ENCODE measurements at regions not wholly inside any gene's neighbourhood (a gene's known extent, or its start where the extent isn't known, plus 50 kb on each side); places are given as distances from the start of the nearest gene placed in this dataset.

- Histone ChIP-seq H3K9ac (ENCODE audit: low read length) (no peak overlapping the region), H3K36me3 (ENCODE audit: insufficient read depth, low read length) (no peaks in the 10 kb centered on the region), H3K9me2 (ENCODE audit: insufficient read depth, low read length) (no peaks in the 10 kb centered on the region), H4K20me1 (ENCODE audit: insufficient read depth) (no peaks in the 10 kb centered on the region), H3K79me2 (replicated peaks; ENCODE audit: insufficient read depth, low read length) (no peaks in the 10 kb centered on the region), H2AFZ (ENCODE audit: low read depth, low read length) (no peak overlapping the region), H3K27ac (ENCODE audit: low read length) (no peak overlapping the region), H3K4me3 (ENCODE audit: low read length) (no peak overlapping the region), H3K9me3 (ENCODE audit: low read length) (no peaks in the 10 kb centered on the region), H3F3A (ENCODE audit: insufficient read depth, low read length, poor library complexity, severe bottlenecking) (peaks cover 3% of the 10 kb centered on the region), H3K4me2 (ENCODE audit: low read length) (no peak overlapping the region), H3K27me3 (ENCODE audit: insufficient read depth, low read depth, low read length) (no peaks in the 10 kb centered on the region)
- TF ChIP-seq EP300 (conservative IDR thresholded peaks at IDR 0.05; ENCODE audit: poor library complexity, severe bottlenecking) (no peak), RAD21 (conservative IDR thresholded peaks at IDR 0.05) (no peak), SMC3 (conservative IDR thresholded peaks at IDR 0.05; ENCODE audit: poor library complexity) (no peak), POLR2AphosphoS5 (IDR thresholded peaks at IDR 0.05) (no peak), CTCF (IDR thresholded peaks at IDR 0.05; ENCODE audit: poor library complexity, severe bottlenecking) (no peak), REST (IDR thresholded peaks at IDR 0.05; ENCODE audit: borderline replicate concordance) (no peak), TAF1 (IDR thresholded peaks at IDR 0.05; ENCODE audit: low read depth) (no peak), MXI1 (conservative IDR thresholded peaks at IDR 0.05; ENCODE audit: poor library complexity, severe bottlenecking) (no peak), EZH2 (IDR thresholded peaks at IDR 0.05; ENCODE audit: borderline replicate concordance, insufficient read depth, low read length, poor library complexity, severe bottlenecking) (no peak)
Measured at GRCh38 chr4:130559268-130559667, 1463.3 kb downstream of the C4orf33 start.

- H3K27ac ChIP-seq (ENCODE audit: low read length): no peak overlapping the region
- TF ChIP-seq CTCF (IDR thresholded peaks at IDR 0.05; ENCODE audit: poor library complexity, severe bottlenecking) (no peak), RAD21 (conservative IDR thresholded peaks at IDR 0.05) (no peak), EZH2 (IDR thresholded peaks at IDR 0.05; ENCODE audit: borderline replicate concordance, insufficient read depth, low read length, poor library complexity, severe bottlenecking) (no peak), REST (IDR thresholded peaks at IDR 0.05; ENCODE audit: borderline replicate concordance) (no peak), SMC3 (conservative IDR thresholded peaks at IDR 0.05; ENCODE audit: poor library complexity) (no peak), MXI1 (conservative IDR thresholded peaks at IDR 0.05; ENCODE audit: poor library complexity, severe bottlenecking) (no peak), POLR2AphosphoS5 (IDR thresholded peaks at IDR 0.05) (no peak), EP300 (conservative IDR thresholded peaks at IDR 0.05; ENCODE audit: poor library complexity, severe bottlenecking) (no peak), TAF1 (IDR thresholded peaks at IDR 0.05; ENCODE audit: low read depth) (no peak)
- no peak overlapping the region for H2AFZ ChIP-seq (ENCODE audit: low read depth, low read length)
- no peak overlapping the region for H3K4me3 ChIP-seq (ENCODE audit: low read length)
- no peaks in the 10 kb centered on the region for H3K36me3 ChIP-seq (ENCODE audit: insufficient read depth, low read length)
- H4K20me1 ChIP-seq (ENCODE audit: insufficient read depth): no peaks in the 10 kb centered on the region
- no peak overlapping the region for H3K4me2 ChIP-seq (ENCODE audit: low read length)
- no peaks in the 10 kb centered on the region for H3K27me3 ChIP-seq (ENCODE audit: insufficient read depth, low read depth, low read length)
- peaks cover 3% of the 10 kb centered on the region for H3F3A ChIP-seq (ENCODE audit: insufficient read depth, low read length, poor library complexity, severe bottlenecking)
- no peaks in the 10 kb centered on the region for H3K9me2 ChIP-seq (ENCODE audit: insufficient read depth, low read length)
- no peak overlapping the region for H3K9ac ChIP-seq (ENCODE audit: low read length)
- H3K9me3 ChIP-seq (ENCODE audit: low read length): no peaks in the 10 kb centered on the region
- H3K79me2 ChIP-seq (replicated peaks; ENCODE audit: insufficient read depth, low read length): no peaks in the 10 kb centered on the region
Measured at GRCh38 chr4:130563185-130563888, 1467.4 kb downstream of the C4orf33 start.

All from neural cell (in vitro differentiated cells).